IMR-90 (cell line): ENCODE measurements at regions not wholly inside any gene's neighbourhood (a gene's known extent, or its start where the extent isn't known, plus 50 kb on each side); places are given as distances from the start of the nearest gene placed in this dataset.

ENCODE experiments used
- ATAC-seq: fragments of 200-7000 bp; cut with Tn5 transposase; 2 replicates; pipeline ENCODE4 v1.9.1; 2020; ENCODE audit warnings: low read depth, mild to moderate bottlenecking, moderate library complexity
- BruUV-seq: library from RNA; stranded (reverse); fragments of 400-500 nt; replicated peaks from 2 replicates; lab custom pipeline; 2021; lab: Mats Ljungman, UMichigan
- CTCF ChIA-PET: fragments of 300-600 bp; formaldehyde crosslinking; extraction: SDS; loops from one replicate; lab custom pipeline; 2021; ENCODE audit warnings: antibody characterized with exemption; lab: Yijun Ruan, JAX
- POLR2A ChIA-PET: fragments of 300-600 bp; sonication (Branson Sonifier 250); formaldehyde crosslinking; loops from one replicate; lab custom pipeline; 2022; ENCODE audit warnings: antibody characterized with exemption; ENCODE audit not compliant: unreplicated experiment; lab: Charles Lee
- DNase-seq: peaks from one replicate; pipeline ENCODE4 v3.0.0; 2013
- H2AFZ ChIP-seq: replicated peaks from 2 replicates; pipeline ENCODE3; 2013; ENCODE audit warnings: low read length, mild to moderate bottlenecking; ENCODE audit not compliant: poor library complexity
- H2AK5ac ChIP-seq: 2 replicates; pipeline ENCODE4 v1.6.1; 2013; ENCODE audit warnings: low read depth, low read length, inconsistent platforms
- H2AK9ac ChIP-seq: replicated peaks from 2 replicates; pipeline ENCODE3; 2013; ENCODE audit warnings: mild to moderate bottlenecking, low read depth, low read length, moderate library complexity; ENCODE audit not compliant: poor library complexity
- H2BK120ac ChIP-seq: 2 replicates; pipeline ENCODE4 v1.6.1; 2013; ENCODE audit warnings: low read depth, low read length, inconsistent platforms
- H2BK15ac ChIP-seq: 3 replicates; pipeline ENCODE4 v1.6.1; 2013; ENCODE audit warnings: low read depth, low read length, inconsistent platforms
- H2BK20ac ChIP-seq: 2 replicates; pipeline ENCODE4 v1.6.1; 2013; ENCODE audit warnings: low read depth, mild to moderate bottlenecking, inconsistent platforms, low read length, moderate library complexity
- H2BK5ac ChIP-seq: 2 replicates; pipeline ENCODE4 v1.6.1; 2013; ENCODE audit warnings: mild to moderate bottlenecking, low read depth, low read length, inconsistent platforms; ENCODE audit not compliant: poor library complexity, severe bottlenecking
- H3K14ac ChIP-seq: replicated peaks from 2 replicates; pipeline ENCODE4 v1.6.1; 2013; ENCODE audit warnings: low read depth, low read length, inconsistent platforms
- H3K18ac ChIP-seq: 2 replicates; pipeline ENCODE4 v1.6.1; 2013; ENCODE audit warnings: low read depth, low read length, control low read depth
- H3K23ac ChIP-seq: 2 replicates; pipeline ENCODE4 v1.6.1; 2013; ENCODE audit warnings: low read depth, low read length, inconsistent platforms
- H3K27ac ChIP-seq: 2 replicates; pipeline ENCODE4 v1.5.1; 2013; ENCODE audit warnings: mild to moderate bottlenecking, control low read depth, low read length; ENCODE audit not compliant: insufficient read depth
- H3K27me3 ChIP-seq: 2 replicates; pipeline ENCODE4 v1.6.1; 2013; ENCODE audit warnings: low read length; ENCODE audit not compliant: control insufficient read depth, insufficient read depth
- H3K36me3 ChIP-seq: 2 replicates; pipeline ENCODE4 v1.6.1; 2013; ENCODE audit warnings: low read length, mixed read lengths; ENCODE audit not compliant: control insufficient read depth, insufficient read depth
- H3K4ac ChIP-seq: 2 replicates; pipeline ENCODE4 v1.6.1; 2013; ENCODE audit warnings: low read depth, low read length, inconsistent platforms
- H3K4me1 ChIP-seq: 2 replicates; pipeline ENCODE4 v1.6.1; 2013; ENCODE audit warnings: low read length, mixed read lengths; ENCODE audit not compliant: control insufficient read depth, insufficient read depth
- H3K4me2 ChIP-seq: 2 replicates; pipeline ENCODE4 v1.6.1; 2013; ENCODE audit warnings: low read depth, mild to moderate bottlenecking, control low read depth, low read length, moderate library complexity
- H3K4me3 ChIP-seq: 2 replicates; pipeline ENCODE4 v1.5.1; 2013; ENCODE audit warnings: low read depth, mild to moderate bottlenecking, control low read depth, low read length, moderate library complexity; ENCODE audit not compliant: insufficient read depth
- H3K56ac ChIP-seq: 2 replicates; pipeline ENCODE4 v1.6.1; 2013; ENCODE audit warnings: low read length, inconsistent platforms; ENCODE audit not compliant: insufficient read depth; ENCODE audit errors: extremely low read depth
- H3K79me1 ChIP-seq, 2 experiments: 2 replicates each; pipeline ENCODE4 v1.6.1; 2013; ENCODE audit warnings: low read length in 2 of 2, inconsistent platforms in 1 of 2, low read depth in 1 of 2
- H3K9ac ChIP-seq: 2 replicates; pipeline ENCODE4 v1.6.1; 2013; ENCODE audit warnings: low read depth, low read length, control low read depth
- H3K9me1 ChIP-seq: 2 replicates; pipeline ENCODE4 v1.6.1; 2013; ENCODE audit warnings: low read length, inconsistent platforms; ENCODE audit not compliant: insufficient read depth
- H3K9me3 ChIP-seq: 2 replicates; pipeline ENCODE4 v1.6.1; 2013; ENCODE audit warnings: low read length; ENCODE audit not compliant: control insufficient read depth, insufficient read depth
- H4K20me1 ChIP-seq: 2 replicates; pipeline ENCODE4 v1.6.1; 2013; ENCODE audit warnings: low read length, inconsistent platforms; ENCODE audit not compliant: insufficient read depth
- H4K5ac ChIP-seq: 2 replicates; pipeline ENCODE4 v1.6.1; 2013; ENCODE audit warnings: mild to moderate bottlenecking, low read depth, low read length, control low read depth
- H4K8ac ChIP-seq, 2 experiments: 2 replicates each; pipeline ENCODE4 v1.6.1; 2013; ENCODE audit warnings: low read depth in 2 of 2, low read length in 2 of 2, control low read depth in 1 of 2, inconsistent platforms in 1 of 2
- H4K91ac ChIP-seq: 2 replicates; pipeline ENCODE4 v1.6.1; 2013; ENCODE audit warnings: low read depth, low read length, inconsistent platforms; ENCODE audit not compliant: insufficient read depth
- BHLHE40 ChIP-seq: fragments of 150-350 bp; IDR thresholded peaks from 2 replicates; pipeline ENCODE4 v1.6.1; 2016; ENCODE audit warnings: mild to moderate bottlenecking, low read depth, low read length
- CHD1 ChIP-seq: IDR thresholded peaks from 2 replicates; pipeline ENCODE4 v1.6.1; 2012; ENCODE audit warnings: low read depth, low read length, improper control_type of control experiment
- FOS ChIP-seq: fragments of 150-350 bp; IDR thresholded peaks from 2 replicates; pipeline ENCODE4 v1.6.1; 2016; ENCODE audit warnings: low read depth, low read length
- MAFK ChIP-seq: IDR thresholded peaks from 2 replicates; pipeline ENCODE4 v1.6.1; 2012; ENCODE audit warnings: low read depth, low read length, improper control_type of control experiment
- MAZ ChIP-seq: IDR thresholded peaks from 2 replicates; pipeline ENCODE4 v1.6.1; 2012; ENCODE audit warnings: low read depth, mild to moderate bottlenecking, low read length, improper control_type of control experiment, moderate library complexity, borderline replicate concordance
- MXI1 ChIP-seq: IDR thresholded peaks from 2 replicates; pipeline ENCODE4 v1.6.1; 2012; ENCODE audit warnings: low read depth, mild to moderate bottlenecking, low read length, moderate library complexity, borderline replicate concordance
- POLR2A ChIP-seq: IDR thresholded peaks from 2 replicates; pipeline ENCODE4 v1.6.1; 2012; ENCODE audit warnings: mild to moderate bottlenecking, low read depth, low read length
- RAD21 ChIP-seq: IDR thresholded peaks from 2 replicates; pipeline ENCODE4 v1.6.1; 2012; ENCODE audit warnings: low read length, improper control_type of control experiment
- RCOR1 ChIP-seq: IDR thresholded peaks from 2 replicates; pipeline ENCODE4 v1.6.1; 2012; ENCODE audit warnings: mild to moderate bottlenecking, low read length, improper control_type of control experiment; ENCODE audit not compliant: insufficient replicate concordance
- RFX5 ChIP-seq: IDR thresholded peaks from 2 replicates; pipeline ENCODE4 v1.8.0; 2012; ENCODE audit warnings: low read depth, mild to moderate bottlenecking, low read length, moderate library complexity
- SMC3 ChIP-seq: fragments of 150-350 bp; IDR thresholded peaks from 2 replicates; pipeline ENCODE4 v1.6.1; 2016; ENCODE audit warnings: low read depth, mild to moderate bottlenecking, antibody characterized with exemption, low read length, moderate library complexity
- USF2 ChIP-seq: fragments of 150-350 bp; IDR thresholded peaks from 2 replicates; pipeline ENCODE4 v1.6.1; 2017; ENCODE audit warnings: mild to moderate bottlenecking, antibody characterized with exemption, low read length, low read depth
- dilution Hi-C: fragments of 300-500 bp; cut with HindIII; formaldehyde crosslinking; loops from one replicate; pipeline ENCODE4 v1.14.3; 2018; ENCODE audit warnings: low sequenced_read_pairs; ENCODE audit not compliant: unreplicated experiment
- in situ Hi-C: fragments of 300-500 bp; cut with MboI; formaldehyde crosslinking; loops from 3 replicates; pipeline ENCODE4 v1.14.3; 2019; ENCODE audit warnings: low sequenced_read_pairs, inconsistent platforms, mixed read lengths
- intact Hi-C: fragments of 100-400 bp; cut with micrococcal nuclease; formaldehyde crosslinking; loops from 2 replicates; pipeline ENCODE4 v1.10.0; 2022
- TF ChIP-seq, protein P1 (sequence below): conservative IDR thresholded peaks from 2 replicates; pipeline ENCODE4 v1.5.1; 2012; ENCODE audit warnings: mild to moderate bottlenecking, low read depth, low read length, improper control_type of control experiment

GRCh38 chr12:94023879-94024278, 124.5 kb upstream of the PLXNC1 start:
- no peak overlapping the region for H2AK9ac ChIP-seq
- POLR2A ChIA-PET, result no interaction called here
- no peak overlapping the region for H3K4me2 ChIP-seq
- BruUV-seq, result no TSS peak
- no peak overlapping the region for H2BK20ac ChIP-seq
- no peak overlapping the region for H4K8ac ChIP-seq
- no peak overlapping the region for H3K27ac ChIP-seq
- dilution Hi-C loops (no loop called here), intact Hi-C loops (no loop called here), in situ Hi-C loops (no loop called here)
- TF ChIP-seq BHLHE40, result no peak
- no peak for TF ChIP-seq CHD1
- TF ChIP-seq MAFK, result no peak
- TF ChIP-seq SMC3, result no peak
- TF ChIP-seq MXI1, result no peak
- TF ChIP-seq, protein P1, sequence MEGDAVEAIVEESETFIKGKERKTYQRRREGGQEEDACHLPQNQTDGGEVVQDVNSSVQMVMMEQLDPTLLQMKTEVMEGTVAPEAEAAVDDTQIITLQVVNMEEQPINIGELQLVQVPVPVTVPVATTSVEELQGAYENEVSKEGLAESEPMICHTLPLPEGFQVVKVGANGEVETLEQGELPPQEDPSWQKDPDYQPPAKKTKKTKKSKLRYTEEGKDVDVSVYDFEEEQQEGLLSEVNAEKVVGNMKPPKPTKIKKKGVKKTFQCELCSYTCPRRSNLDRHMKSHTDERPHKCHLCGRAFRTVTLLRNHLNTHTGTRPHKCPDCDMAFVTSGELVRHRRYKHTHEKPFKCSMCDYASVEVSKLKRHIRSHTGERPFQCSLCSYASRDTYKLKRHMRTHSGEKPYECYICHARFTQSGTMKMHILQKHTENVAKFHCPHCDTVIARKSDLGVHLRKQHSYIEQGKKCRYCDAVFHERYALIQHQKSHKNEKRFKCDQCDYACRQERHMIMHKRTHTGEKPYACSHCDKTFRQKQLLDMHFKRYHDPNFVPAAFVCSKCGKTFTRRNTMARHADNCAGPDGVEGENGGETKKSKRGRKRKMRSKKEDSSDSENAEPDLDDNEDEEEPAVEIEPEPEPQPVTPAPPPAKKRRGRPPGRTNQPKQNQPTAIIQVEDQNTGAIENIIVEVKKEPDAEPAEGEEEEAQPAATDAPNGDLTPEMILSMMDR, result no peak
- no peak for TF ChIP-seq RCOR1
- TF ChIP-seq POLR2A, result no peak
- TF ChIP-seq FOS, result no peak
- TF ChIP-seq MAZ, result no peak
- no peak for TF ChIP-seq USF2
- TF ChIP-seq RFX5, result no peak
- TF ChIP-seq RAD21, result no peak
- H3K36me3 ChIP-seq, result no peaks in the 10 kb centered on the region
- H3K79me1 ChIP-seq, result no peaks in the 10 kb centered on the region
- H4K20me1 ChIP-seq, result no peaks in the 10 kb centered on the region
- H3K23ac ChIP-seq, result no peak overlapping the region
- DNase-seq (no peak), ATAC-seq (no peak)
- H3K4me3 ChIP-seq, result no peak overlapping the region
- no peak overlapping the region for H2BK5ac ChIP-seq
- H3K9me3 ChIP-seq, result peaks cover 7% of the 10 kb centered on the region
- no peaks in the 10 kb centered on the region for H3K27me3 ChIP-seq
- no peak overlapping the region for H3K4ac ChIP-seq
- no peak overlapping the region for H3K14ac ChIP-seq
- H4K5ac ChIP-seq, result no peak overlapping the region
- peaks cover 2% of the 10 kb centered on the region; the same call in 1 of the 2 replicates for H3K4me1 ChIP-seq
- H2AK5ac ChIP-seq, result no peak overlapping the region
- H3K9me1 ChIP-seq, result no peaks in the 10 kb centered on the region
- H3K56ac ChIP-seq, result no peak overlapping the region
- no peak overlapping the region for H2AFZ ChIP-seq
- no peak overlapping the region for H2BK15ac ChIP-seq
- H2BK120ac ChIP-seq, result no peak overlapping the region
- CTCF ChIA-PET, result no interaction called here
- no peak overlapping the region for H3K18ac ChIP-seq
- H3K9ac ChIP-seq, result no peak overlapping the region
- H4K91ac ChIP-seq, result no peak overlapping the region
